LNCaP clone FGC (cell line): ENCODE measurements at regions not wholly inside any gene's neighbourhood (a gene's known extent, or its start where the extent isn't known, plus 50 kb on each side); places are given as distances from the start of the nearest gene placed in this dataset.

ENCODE experiments used
- DNase-seq: peaks from one replicate; pipeline ENCODE4 v3.0.0-alpha.2; 2011; ENCODE audit warnings: low read depth
- H3K4me3 ChIP-seq: 2 replicates; pipeline ENCODE4 v1.5.1; 2011; ENCODE audit warnings: mild to moderate bottlenecking, low read depth, low read length, control low read depth
- CTCF ChIP-seq: IDR thresholded peaks from 2 replicates; pipeline ENCODE4 v1.5.1; 2012; ENCODE audit warnings: mild to moderate bottlenecking; ENCODE audit not compliant: control insufficient read depth, insufficient read depth; ENCODE audit errors: extremely low read depth

GRCh38 chr11:38182126-38182866 lies 1584.3 kb upstream of the RAG2 start:
- no peak for DNase-seq
- TF ChIP-seq CTCF = no peak
- no peak overlapping the region for H3K4me3 ChIP-seq

GRCh38 chr11:38176686-38177322 lies 1578.8 kb upstream of the RAG2 start:
- TF ChIP-seq CTCF = no peak
- DNase-seq = no peak

GRCh38 chr11:38173676-38174075 lies 1575.6 kb upstream of the RAG2 start:
- no peak for TF ChIP-seq CTCF
- H3K4me3 ChIP-seq = no peak overlapping the region
- no peak for DNase-seq

More at GRCh38 chr11:38176686-38177322, 1578.8 kb upstream of the RAG2 start:
- H3K4me3 ChIP-seq = no peak overlapping the region

- H3K4me3 ChIP-seq = no peak overlapping the region
- no peak for DNase-seq
- no peak for TF ChIP-seq CTCF
Observed at GRCh38 chr11:38169286-38169685, 1571.2 kb upstream of the RAG2 start.

DNA sequence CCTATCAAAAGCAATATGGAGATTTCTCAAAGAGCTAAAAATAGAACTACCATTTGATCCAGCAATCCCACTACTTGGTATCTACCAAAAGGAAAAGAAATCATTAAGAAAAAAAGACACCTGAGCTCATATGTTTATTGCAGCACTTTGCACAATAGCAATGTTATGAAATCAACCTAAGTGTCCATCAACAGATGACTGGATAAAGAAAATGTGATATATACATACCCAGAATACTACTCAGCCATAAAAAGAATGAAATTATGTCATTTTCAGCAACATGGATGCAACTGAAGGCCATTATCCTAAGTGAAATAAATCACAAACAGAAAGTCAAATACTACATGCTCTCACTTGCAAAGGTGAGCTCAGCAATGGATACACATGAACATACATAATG lies 1565.5 kb upstream of the RAG2 start:
- no peak for DNase-seq
- no peak for TF ChIP-seq CTCF
- H3K4me3 ChIP-seq = no peak overlapping the region

- no peak for DNase-seq
Observed at GRCh38 chr11:38160433-38160832, 1562.4 kb upstream of the RAG2 start.

More at GRCh38 chr11:38160433-38160832, 1562.4 kb upstream of the RAG2 start:
- H3K4me3 ChIP-seq = no peak overlapping the region
- TF ChIP-seq CTCF = no peak
